Fibroblast of villous mesenchyme (primary cell): ENCODE measurements at regions not wholly inside any gene's neighbourhood (a gene's known extent, or its start where the extent isn't known, plus 50 kb on each side); places are given as distances from the start of the nearest gene placed in this dataset.
A peak's percentile ranks its signal among the peaks of the same experiment; 100 is the strongest.

Experiments
- DNase-seq: peaks from one replicate; pipeline ENCODE4 v3.0.0-alpha.2; 2010; ENCODE audit warnings: low read depth
- H3K4me3 ChIP-seq: 2 replicates; pipeline ENCODE4 v1.5.1; 2011; ENCODE audit warnings: low read depth, mild to moderate bottlenecking, low read length
- CTCF ChIP-seq: IDR thresholded peaks from 2 replicates; pipeline ENCODE4 v1.5.1; 2012; ENCODE audit warnings: low read depth, mild to moderate bottlenecking, low read length; ENCODE audit not compliant: insufficient read depth

GRCh38 chr9:121593066-121593465 is 58.4 kb upstream of the DAB2IP start:
- DNase-seq, result peak; percentile 77

GRCh38 chr9:121596515-121596914 is 54.9 kb upstream of the DAB2IP start:
- no peak for TF ChIP-seq CTCF
- DNase-seq, result no peak
- no peak overlapping the region for H3K4me3 ChIP-seq

More at GRCh38 chr9:121593066-121593465, 58.4 kb upstream of the DAB2IP start:
- TF ChIP-seq CTCF, result no peak
- no peak overlapping the region for H3K4me3 ChIP-seq

DNA sequence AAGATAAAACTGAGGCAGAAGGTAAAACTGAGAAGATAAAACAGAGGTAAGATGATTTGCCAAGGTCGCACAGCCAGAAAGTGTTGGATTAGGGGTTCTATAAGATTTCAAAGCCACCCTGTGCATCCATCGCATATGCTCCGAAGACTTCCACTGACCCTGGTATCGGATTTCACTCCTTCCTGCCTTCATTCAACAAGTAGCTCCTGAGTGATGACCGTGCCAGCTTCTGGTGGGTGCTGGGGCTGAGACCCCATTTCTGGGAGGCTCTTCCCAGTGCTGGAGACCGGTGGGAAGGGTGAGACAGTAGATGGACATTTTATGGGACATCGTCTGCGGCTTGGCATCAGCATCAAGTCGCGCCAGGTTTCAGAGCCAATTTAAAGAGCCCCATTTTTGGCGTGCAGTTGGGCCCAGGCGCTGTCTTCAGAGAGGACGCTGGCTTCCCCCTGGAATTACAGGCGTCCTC is 53.7 kb upstream of the DAB2IP start:
- no peak overlapping the region for H3K4me3 ChIP-seq
- TF ChIP-seq CTCF, result no peak
- DNase-seq, result no peak

GRCh38 chr9:121598167-121598964 is 53.1 kb upstream of the DAB2IP start:
- DNase-seq, result peak; percentile 83
- peak; percentile 42 for TF ChIP-seq CTCF
- H3K4me3 ChIP-seq, result peak overlapping the region; percentile 44

GRCh38 chr9:121598965-121599871 is 52.2 kb upstream of the DAB2IP start:
- TF ChIP-seq CTCF, result no peak
- peak overlapping the region; percentile 56 for H3K4me3 ChIP-seq
- DNase-seq, result no peak

GRCh38 chr9:121599872-121600585 is 51.4 kb upstream of the DAB2IP start:
- H3K4me3 ChIP-seq, result peak overlapping the region; percentile 56
- no peak for TF ChIP-seq CTCF
- no peak for DNase-seq
